ENCODE measurements at regions not wholly inside any gene's neighbourhood (a gene's known extent, or its start where the extent isn't known, plus 50 kb on each side); places are given as distances from the start of the nearest gene placed in this dataset.

DNA sequence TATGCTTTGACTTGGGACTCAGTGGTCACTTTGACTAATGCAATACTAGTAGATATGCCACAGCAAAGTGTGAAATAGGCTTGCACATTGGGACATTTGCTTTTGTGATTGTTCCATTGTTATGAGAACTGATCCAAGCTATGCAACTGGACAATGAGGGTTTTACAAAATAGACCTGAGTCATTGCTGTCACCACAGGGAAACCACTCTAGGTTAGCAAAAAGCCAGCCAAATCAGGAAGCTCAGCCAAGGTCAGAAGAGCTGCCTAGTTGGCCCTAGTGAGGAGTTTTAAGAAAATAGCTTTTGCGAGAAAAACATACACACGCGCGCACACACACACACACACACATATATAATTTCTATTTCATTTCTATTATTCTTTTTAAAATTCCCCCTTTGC lies 452.4 kb upstream of the CDH7 start:
- 59 to 93% methylated on average over 4 of the region's 4 CpGs for WGBS, 2 donors
- no peak for ATAC-seq
- Histone ChIP-seq H3K27me3 (no peaks in the 10 kb centered on the region), H3K9me3 (no peaks in the 10 kb centered on the region), H3K27ac (no peak overlapping the region), H3K36me3 (replicated peaks in 1 of 2; ENCODE audit: insufficient read depth in 1 of 2, low read depth in 2 of 2) (no peaks in the 10 kb centered on the region), H3K4me3 (no peak overlapping the region), H3K4me1 (no peaks in the 10 kb centered on the region)
- intact Hi-C loops (cut with DNase I), result no loop called here
- DNase-seq, result no peak
- no peak for TF ChIP-seq POLR2A (IDR thresholded peaks at IDR 0.05)
- TF ChIP-seq, protein P1, sequence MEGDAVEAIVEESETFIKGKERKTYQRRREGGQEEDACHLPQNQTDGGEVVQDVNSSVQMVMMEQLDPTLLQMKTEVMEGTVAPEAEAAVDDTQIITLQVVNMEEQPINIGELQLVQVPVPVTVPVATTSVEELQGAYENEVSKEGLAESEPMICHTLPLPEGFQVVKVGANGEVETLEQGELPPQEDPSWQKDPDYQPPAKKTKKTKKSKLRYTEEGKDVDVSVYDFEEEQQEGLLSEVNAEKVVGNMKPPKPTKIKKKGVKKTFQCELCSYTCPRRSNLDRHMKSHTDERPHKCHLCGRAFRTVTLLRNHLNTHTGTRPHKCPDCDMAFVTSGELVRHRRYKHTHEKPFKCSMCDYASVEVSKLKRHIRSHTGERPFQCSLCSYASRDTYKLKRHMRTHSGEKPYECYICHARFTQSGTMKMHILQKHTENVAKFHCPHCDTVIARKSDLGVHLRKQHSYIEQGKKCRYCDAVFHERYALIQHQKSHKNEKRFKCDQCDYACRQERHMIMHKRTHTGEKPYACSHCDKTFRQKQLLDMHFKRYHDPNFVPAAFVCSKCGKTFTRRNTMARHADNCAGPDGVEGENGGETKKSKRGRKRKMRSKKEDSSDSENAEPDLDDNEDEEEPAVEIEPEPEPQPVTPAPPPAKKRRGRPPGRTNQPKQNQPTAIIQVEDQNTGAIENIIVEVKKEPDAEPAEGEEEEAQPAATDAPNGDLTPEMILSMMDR (IDR thresholded peaks at IDR 0.05), result no peak

DNA sequence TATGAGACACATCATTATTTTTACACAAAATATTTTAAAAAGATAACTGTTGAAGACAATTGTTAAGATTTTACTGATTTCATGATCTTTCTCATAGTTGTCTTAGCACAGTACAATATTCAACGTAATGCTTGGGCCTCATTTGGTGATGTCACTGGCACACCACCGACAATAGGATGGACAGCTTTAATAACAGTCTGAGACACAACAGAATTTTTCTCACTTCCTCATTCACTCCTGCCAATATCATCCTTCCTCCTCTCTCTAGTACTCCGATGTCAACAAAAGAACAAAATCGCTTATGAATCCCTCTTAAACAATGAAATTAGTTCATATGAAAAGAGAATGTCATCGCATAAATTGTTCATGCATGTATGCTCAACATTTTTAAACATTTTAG lies 461.9 kb upstream of the CDH7 start:
- Histone ChIP-seq H3K9me3 (no peaks in the 10 kb centered on the region), H3K4me1 (no peaks in the 10 kb centered on the region), H3K36me3 (replicated peaks in 1 of 2; ENCODE audit: insufficient read depth in 1 of 2, low read depth in 2 of 2) (no peaks in the 10 kb centered on the region), H3K27ac (no peak overlapping the region), H3K4me3 (no peak overlapping the region), H3K27me3 (no peaks in the 10 kb centered on the region)
- no peak for TF ChIP-seq POLR2A (IDR thresholded peaks at IDR 0.05)
- TF ChIP-seq, protein P1 (IDR thresholded peaks at IDR 0.05), result no peak
- 69 to 85% methylated on average over 5 of the region's 5 CpGs for WGBS, 2 donors
- intact Hi-C loops (cut with DNase I), result no loop called here
- DNase-seq, result no peak
- no peak for ATAC-seq

DNA sequence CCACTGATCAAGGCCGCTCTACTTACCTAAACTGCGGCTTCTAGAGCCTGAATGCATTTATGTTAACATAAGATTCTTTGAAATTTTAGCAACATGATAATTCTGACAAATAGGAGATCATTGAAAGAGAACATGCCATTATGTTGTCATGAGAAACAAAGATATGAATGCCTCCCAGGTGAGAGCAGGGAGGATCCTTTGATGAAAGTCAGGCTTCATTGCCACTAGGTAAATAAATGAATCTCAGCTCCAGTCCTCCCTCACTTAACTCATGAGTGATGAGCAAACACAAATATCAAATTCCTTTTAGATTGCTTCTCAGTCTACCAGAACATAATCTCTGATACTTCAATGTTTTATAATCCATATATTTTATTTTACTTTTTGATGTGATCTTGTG lies 463.2 kb upstream of the CDH7 start:
- Histone ChIP-seq H3K9me3 (no peaks in the 10 kb centered on the region), H3K27ac (no peak overlapping the region), H3K27me3 (no peaks in the 10 kb centered on the region), H3K36me3 (replicated peaks in 1 of 2; ENCODE audit: insufficient read depth in 1 of 2, low read depth in 2 of 2) (no peaks in the 10 kb centered on the region), H3K4me1 (no peaks in the 10 kb centered on the region), H3K4me3 (no peak overlapping the region)
- no peak for TF ChIP-seq POLR2A (IDR thresholded peaks at IDR 0.05)
- TF ChIP-seq, protein P1 (IDR thresholded peaks at IDR 0.05), result no peak
- no peak for DNase-seq
- ATAC-seq, result no peak
- WGBS, 2 donors, result 78 to 80% methylated on average over 2 of the region's 2 CpGs
- intact Hi-C loops (cut with DNase I), result no loop called here

DNA sequence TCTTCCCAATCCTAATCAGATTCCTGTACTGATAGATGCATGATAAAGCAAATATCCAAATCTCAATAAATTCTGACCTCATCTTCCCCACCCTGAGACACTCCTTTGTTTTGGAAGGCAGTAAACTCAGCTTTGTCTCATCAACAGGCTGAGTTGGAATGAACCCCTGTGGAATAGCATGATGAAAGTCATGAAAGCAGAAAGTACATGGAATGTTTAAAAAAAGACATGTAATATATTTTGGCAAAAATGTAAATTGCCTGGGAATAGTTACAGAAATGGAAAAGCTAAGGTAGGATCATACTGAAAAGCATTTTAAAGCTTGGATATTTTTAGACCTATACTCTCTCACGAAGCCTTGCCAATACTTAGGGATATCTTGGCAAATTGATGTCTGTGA lies 468.7 kb upstream of the CDH7 start:
- no peak for TF ChIP-seq POLR2A (IDR thresholded peaks at IDR 0.05)
- TF ChIP-seq, protein P1 (IDR thresholded peaks at IDR 0.05), result no peak
- WGBS, 2 donors, result 71 to 74% methylated on average over 1 of the region's 1 CpG
- DNase-seq, result no peak
- ATAC-seq, result no peak
- H3K4me1 ChIP-seq, result no peaks in the 10 kb centered on the region
- H3K9me3 ChIP-seq, result no peaks in the 10 kb centered on the region
- no peaks in the 10 kb centered on the region for H3K27me3 ChIP-seq
- H3K4me3 ChIP-seq, result no peak overlapping the region
- intact Hi-C loops (cut with DNase I), result no loop called here
- no peaks in the 10 kb centered on the region for H3K36me3 ChIP-seq (replicated peaks in 1 of 2; ENCODE audit: insufficient read depth in 1 of 2, low read depth in 2 of 2)
- no peak overlapping the region for H3K27ac ChIP-seq

DNA sequence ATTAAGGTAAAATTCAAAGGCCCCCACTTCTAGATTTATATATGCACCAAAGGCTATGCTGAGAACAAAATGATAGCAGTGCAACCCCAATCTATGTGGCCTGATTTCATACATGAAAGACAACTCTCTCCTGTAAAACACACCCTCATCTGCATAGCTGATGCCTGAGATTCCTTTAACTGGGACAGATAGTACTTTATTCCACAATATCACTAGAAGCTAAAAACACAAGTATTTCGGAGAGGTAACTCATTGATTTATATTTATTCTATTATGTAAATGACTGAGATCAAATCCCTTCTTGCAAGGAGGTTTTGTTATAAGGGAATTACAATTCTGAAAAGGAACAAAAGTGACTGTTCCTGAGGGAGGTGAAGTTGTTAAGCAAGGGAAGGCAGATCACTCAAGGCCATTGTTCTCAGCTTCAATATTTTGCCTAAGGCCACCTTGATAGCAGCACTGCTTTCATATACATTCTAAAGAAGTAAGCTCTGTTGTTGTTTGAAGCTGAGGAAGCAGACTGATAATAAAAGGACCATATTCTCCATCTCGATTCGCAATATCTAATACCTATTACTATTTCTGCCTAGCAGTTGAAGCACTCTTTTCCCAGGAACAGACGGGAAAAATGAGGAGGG lies 471.0 kb upstream of the CDH7 start:
- Histone ChIP-seq H3K36me3 (replicated peaks in 1 of 2; ENCODE audit: insufficient read depth in 1 of 2, low read depth in 2 of 2) (no peaks in the 10 kb centered on the region), H3K27me3 (no peaks in the 10 kb centered on the region), H3K4me3 (no peak overlapping the region), H3K27ac (no peak overlapping the region), H3K4me1 (no peaks in the 10 kb centered on the region), H3K9me3 (no peaks in the 10 kb centered on the region)
- DNase-seq (no peak), ATAC-seq (no peak)
- TF ChIP-seq POLR2A (IDR thresholded peaks at IDR 0.05), result no peak
- TF ChIP-seq, protein P1 (IDR thresholded peaks at IDR 0.05), result no peak
- intact Hi-C loops (cut with DNase I), result no loop called here
- 76 to 80% methylated on average over 4 of the region's 4 CpGs for WGBS, 2 donors

All from body of pancreas (tissue), 4 donors.